ENCODE measurements at regions not wholly inside any gene's neighbourhood (a gene's known extent, or its start where the extent isn't known, plus 50 kb on each side); places are given as distances from the start of the nearest gene placed in this dataset.

DNA sequence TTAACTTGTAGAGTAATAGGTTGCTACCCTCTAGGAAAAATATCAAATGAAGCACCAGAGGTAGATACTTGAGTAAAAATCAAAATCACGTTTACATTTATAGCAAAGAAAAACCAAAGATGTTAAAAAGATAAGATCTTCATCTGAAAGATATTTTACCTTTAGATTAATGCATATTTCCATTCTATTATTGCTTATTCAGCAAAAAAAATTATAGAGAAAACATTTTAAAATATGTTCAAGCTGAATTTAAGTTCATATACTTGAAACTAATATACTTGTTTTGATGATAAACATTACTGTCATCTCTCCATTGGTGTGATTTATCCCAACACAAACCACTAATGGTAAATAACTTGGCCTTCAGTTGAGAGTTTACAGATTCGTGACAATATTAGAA is 422.3 kb downstream of the CAAP1 start:
- Mint-ChIP-seq H3K4me3 (ENCODE audit: unreplicated experiment) (no peak overlapping the region), H3K9me3 (ENCODE audit: unreplicated experiment) (no peaks in the 10 kb centered on the region), H3K27ac (ENCODE audit: unreplicated experiment) (no peak overlapping the region), H3K27me3 (ENCODE audit: low read depth, unreplicated experiment) (no peaks in the 10 kb centered on the region), H3K4me1 (ENCODE audit: low read depth, unreplicated experiment) (no peaks in the 10 kb centered on the region), H3K36me3 (ENCODE audit: low read depth, unreplicated experiment) (no peaks in the 10 kb centered on the region)
- Histone ChIP-seq H3K9me3 (ENCODE audit: insufficient read depth, low read depth, low read length) (peaks cover 3% of the 10 kb centered on the region), H2AFZ (ENCODE audit: low read depth, low read length) (no peak overlapping the region), H3K36me3 (ENCODE audit: insufficient read depth, low read length) (no peaks in the 10 kb centered on the region), H3K4me2 (ENCODE audit: low read length) (no peak overlapping the region), H3K27me3 (ENCODE audit: insufficient read depth, low read length) (no peaks in the 10 kb centered on the region), H3K4me1 (ENCODE audit: insufficient read depth, low read length) (no peaks in the 10 kb centered on the region), H4K20me1 (ENCODE audit: insufficient read depth, low read length) (no peaks in the 10 kb centered on the region), H3K9ac (ENCODE audit: low read length) (no peak overlapping the region), H3K79me2 (ENCODE audit: insufficient read depth, low read length) (no peaks in the 10 kb centered on the region), H3K27ac (ENCODE audit: low read depth, low read length) (no peak overlapping the region), H3K4me3 (ENCODE audit: insufficient read depth, low read depth, low read length) (no peak overlapping the region)
- FAIRE-seq, result no peak
- no peak for DNase-seq (ENCODE audit: low read depth)
- TF ChIP-seq, protein P1, sequence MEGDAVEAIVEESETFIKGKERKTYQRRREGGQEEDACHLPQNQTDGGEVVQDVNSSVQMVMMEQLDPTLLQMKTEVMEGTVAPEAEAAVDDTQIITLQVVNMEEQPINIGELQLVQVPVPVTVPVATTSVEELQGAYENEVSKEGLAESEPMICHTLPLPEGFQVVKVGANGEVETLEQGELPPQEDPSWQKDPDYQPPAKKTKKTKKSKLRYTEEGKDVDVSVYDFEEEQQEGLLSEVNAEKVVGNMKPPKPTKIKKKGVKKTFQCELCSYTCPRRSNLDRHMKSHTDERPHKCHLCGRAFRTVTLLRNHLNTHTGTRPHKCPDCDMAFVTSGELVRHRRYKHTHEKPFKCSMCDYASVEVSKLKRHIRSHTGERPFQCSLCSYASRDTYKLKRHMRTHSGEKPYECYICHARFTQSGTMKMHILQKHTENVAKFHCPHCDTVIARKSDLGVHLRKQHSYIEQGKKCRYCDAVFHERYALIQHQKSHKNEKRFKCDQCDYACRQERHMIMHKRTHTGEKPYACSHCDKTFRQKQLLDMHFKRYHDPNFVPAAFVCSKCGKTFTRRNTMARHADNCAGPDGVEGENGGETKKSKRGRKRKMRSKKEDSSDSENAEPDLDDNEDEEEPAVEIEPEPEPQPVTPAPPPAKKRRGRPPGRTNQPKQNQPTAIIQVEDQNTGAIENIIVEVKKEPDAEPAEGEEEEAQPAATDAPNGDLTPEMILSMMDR (IDR thresholded peaks at IDR 0.05; ENCODE audit: insufficient read depth, low read depth, low read length), result no peak
- TF ChIP-seq EZH2 (IDR thresholded peaks at IDR 0.05; ENCODE audit: insufficient read depth, low read length), result no peak

DNA sequence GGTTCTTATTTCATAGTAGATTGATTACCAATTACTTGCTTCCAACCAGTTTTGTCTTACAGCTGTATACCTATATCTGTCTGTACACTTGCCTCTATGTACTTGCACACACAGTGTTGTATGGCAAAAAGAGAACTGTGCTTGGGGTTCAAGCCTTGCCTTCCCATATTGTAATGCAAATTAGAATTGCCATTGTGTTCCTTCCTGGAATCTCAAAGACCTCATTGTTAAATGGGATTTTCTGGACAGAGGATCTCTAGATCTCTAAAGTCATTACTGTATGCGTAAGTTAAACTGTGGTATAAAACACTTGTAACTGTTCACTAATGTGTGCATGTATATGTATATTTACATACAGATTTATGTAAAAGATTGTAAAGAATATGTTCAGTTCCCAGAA is 428.8 kb downstream of the CAAP1 start:
- H3K9me3 ChIP-seq (ENCODE audit: insufficient read depth, low read depth, low read length), result peaks cover 3% of the 10 kb centered on the region
- H3K4me1 Mint-ChIP-seq (ENCODE audit: low read depth, unreplicated experiment), result peaks cover 7% of the 10 kb centered on the region
- H3K27ac ChIP-seq (ENCODE audit: low read depth, low read length), result no peak overlapping the region
- no peaks in the 10 kb centered on the region for H3K79me2 ChIP-seq (ENCODE audit: insufficient read depth, low read length)
- no peaks in the 10 kb centered on the region for H3K27me3 Mint-ChIP-seq (ENCODE audit: low read depth, unreplicated experiment)
- no peak overlapping the region for H3K27ac Mint-ChIP-seq (ENCODE audit: unreplicated experiment)
- H3K4me3 Mint-ChIP-seq (ENCODE audit: unreplicated experiment), result no peak overlapping the region
- H3K9me3 Mint-ChIP-seq (ENCODE audit: unreplicated experiment), result no peaks in the 10 kb centered on the region
- H2AFZ ChIP-seq (ENCODE audit: low read depth, low read length), result no peak overlapping the region
- TF ChIP-seq, protein P1 (IDR thresholded peaks at IDR 0.05; ENCODE audit: insufficient read depth, low read depth, low read length), result no peak
- no peak for TF ChIP-seq EZH2 (IDR thresholded peaks at IDR 0.05; ENCODE audit: insufficient read depth, low read length)
- no peaks in the 10 kb centered on the region for H3K4me1 ChIP-seq (ENCODE audit: insufficient read depth, low read length)
- no peak overlapping the region for H3K4me3 ChIP-seq (ENCODE audit: insufficient read depth, low read depth, low read length)
- H3K9ac ChIP-seq (ENCODE audit: low read length), result no peak overlapping the region
- no peaks in the 10 kb centered on the region for H3K36me3 Mint-ChIP-seq (ENCODE audit: low read depth, unreplicated experiment)
- H3K4me2 ChIP-seq (ENCODE audit: low read length), result no peak overlapping the region
- no peaks in the 10 kb centered on the region for H4K20me1 ChIP-seq (ENCODE audit: insufficient read depth, low read length)
- no peaks in the 10 kb centered on the region for H3K27me3 ChIP-seq (ENCODE audit: insufficient read depth, low read length)
- FAIRE-seq, result no peak
- no peak for DNase-seq (ENCODE audit: low read depth)
- H3K36me3 ChIP-seq (ENCODE audit: insufficient read depth, low read length), result no peaks in the 10 kb centered on the region

- Mint-ChIP-seq H3K27ac (ENCODE audit: unreplicated experiment) (no peak overlapping the region), H3K4me3 (ENCODE audit: unreplicated experiment) (no peak overlapping the region), H3K36me3 (ENCODE audit: low read depth, unreplicated experiment) (no peaks in the 10 kb centered on the region), H3K9me3 (ENCODE audit: unreplicated experiment) (no peaks in the 10 kb centered on the region), H3K27me3 (ENCODE audit: low read depth, unreplicated experiment) (no peaks in the 10 kb centered on the region), H3K4me1 (ENCODE audit: low read depth, unreplicated experiment) (peaks cover 7% of the 10 kb centered on the region)
- H2AFZ ChIP-seq (ENCODE audit: low read depth, low read length), result no peak overlapping the region
- no peaks in the 10 kb centered on the region for H4K20me1 ChIP-seq (ENCODE audit: insufficient read depth, low read length)
- no peaks in the 10 kb centered on the region for H3K27me3 ChIP-seq (ENCODE audit: insufficient read depth, low read length)
- H3K4me1 ChIP-seq (ENCODE audit: insufficient read depth, low read length), result no peaks in the 10 kb centered on the region
- no peak overlapping the region for H3K4me3 ChIP-seq (ENCODE audit: insufficient read depth, low read depth, low read length)
- H3K36me3 ChIP-seq (ENCODE audit: insufficient read depth, low read length), result no peaks in the 10 kb centered on the region
- TF ChIP-seq, protein P1 (IDR thresholded peaks at IDR 0.05; ENCODE audit: insufficient read depth, low read depth, low read length), result no peak
- TF ChIP-seq EZH2 (IDR thresholded peaks at IDR 0.05; ENCODE audit: insufficient read depth, low read length), result no peak
- H3K9me3 ChIP-seq (ENCODE audit: insufficient read depth, low read depth, low read length), result no peaks in the 10 kb centered on the region
- DNase-seq (ENCODE audit: low read depth) (no peak), FAIRE-seq (no peak)
- H3K79me2 ChIP-seq (ENCODE audit: insufficient read depth, low read length), result no peaks in the 10 kb centered on the region
- H3K9ac ChIP-seq (ENCODE audit: low read length), result no peak overlapping the region
- no peak overlapping the region for H3K27ac ChIP-seq (ENCODE audit: low read depth, low read length)
- H3K4me2 ChIP-seq (ENCODE audit: low read length), result no peak overlapping the region
These were observed 429.9 kb downstream of the CAAP1 start for GRCh38 chr9:26462751-26463150.
